ENCODE measurements at regions not wholly inside any gene's neighbourhood (a gene's known extent, or its start where the extent isn't known, plus 50 kb on each side); places are given as distances from the start of the nearest gene placed in this dataset.

GRCh38 chr3:72423643-72424042 is 424.6 kb downstream of the SHQ1 start:
- TF ChIP-seq, protein P1, sequence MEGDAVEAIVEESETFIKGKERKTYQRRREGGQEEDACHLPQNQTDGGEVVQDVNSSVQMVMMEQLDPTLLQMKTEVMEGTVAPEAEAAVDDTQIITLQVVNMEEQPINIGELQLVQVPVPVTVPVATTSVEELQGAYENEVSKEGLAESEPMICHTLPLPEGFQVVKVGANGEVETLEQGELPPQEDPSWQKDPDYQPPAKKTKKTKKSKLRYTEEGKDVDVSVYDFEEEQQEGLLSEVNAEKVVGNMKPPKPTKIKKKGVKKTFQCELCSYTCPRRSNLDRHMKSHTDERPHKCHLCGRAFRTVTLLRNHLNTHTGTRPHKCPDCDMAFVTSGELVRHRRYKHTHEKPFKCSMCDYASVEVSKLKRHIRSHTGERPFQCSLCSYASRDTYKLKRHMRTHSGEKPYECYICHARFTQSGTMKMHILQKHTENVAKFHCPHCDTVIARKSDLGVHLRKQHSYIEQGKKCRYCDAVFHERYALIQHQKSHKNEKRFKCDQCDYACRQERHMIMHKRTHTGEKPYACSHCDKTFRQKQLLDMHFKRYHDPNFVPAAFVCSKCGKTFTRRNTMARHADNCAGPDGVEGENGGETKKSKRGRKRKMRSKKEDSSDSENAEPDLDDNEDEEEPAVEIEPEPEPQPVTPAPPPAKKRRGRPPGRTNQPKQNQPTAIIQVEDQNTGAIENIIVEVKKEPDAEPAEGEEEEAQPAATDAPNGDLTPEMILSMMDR (IDR thresholded peaks at IDR 0.05) = no peak
- no peak for TF ChIP-seq POLR2A (IDR thresholded peaks at IDR 0.05)

Data from right lobe of liver (tissue), 4 donors.